ENCODE measurements at regions not wholly inside any gene's neighbourhood (a gene's known extent, or its start where the extent isn't known, plus 50 kb on each side); places are given as distances from the start of the nearest gene placed in this dataset.

DNA sequence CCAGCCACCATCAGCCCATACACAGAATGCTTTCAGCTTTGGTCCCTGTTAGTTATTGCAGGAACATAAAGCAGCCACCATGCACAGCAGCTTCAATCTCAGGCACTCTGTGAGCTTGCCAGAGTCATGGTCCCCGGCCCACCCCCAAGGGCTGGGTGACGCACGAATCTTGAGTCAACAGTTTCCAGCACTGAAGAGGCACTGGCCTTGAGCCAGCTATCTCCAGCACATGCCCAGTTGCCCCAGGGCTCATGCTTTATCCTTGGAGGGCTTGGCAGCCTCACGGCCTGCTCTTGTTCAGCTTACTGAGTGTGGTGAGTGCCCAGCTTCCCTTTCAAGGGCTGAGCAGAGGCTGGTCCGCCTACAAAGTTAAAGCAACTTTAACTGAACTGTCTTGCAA, 200.7 kb upstream of the RAB4A start:
- H3F3A ChIP-seq (replicated peaks; ENCODE audit: low read depth), result no peaks in the 10 kb centered on the region
- H3K4me2 ChIP-seq, result no peak overlapping the region
- Mint-ChIP-seq H3K27ac (no peak overlapping the region), H3K36me3 (ENCODE audit: low read depth) (no peaks in the 10 kb centered on the region), H3K4me1 (no peaks in the 10 kb centered on the region; the same call in 1 of the 3 replicates), H3K4me3 (no peak overlapping the region), H3K9me3 (no peaks in the 10 kb centered on the region; the same call in 2 of the 3 replicates), H3K27me3 (ENCODE audit: insufficient read depth, low read depth, poor library complexity) (no peaks in the 10 kb centered on the region)
- DNase-seq (ENCODE audit: low spot score) (no peak), ATAC-seq (no peak)
- no peaks in the 10 kb centered on the region for H3K36me3 ChIP-seq (ENCODE audit: insufficient read depth)
- TF ChIP-seq STAT1 (IDR thresholded peaks at IDR 0.05; ENCODE audit: unreplicated experiment), result no peak
- no peak for TF ChIP-seq ZNF114 (CRISPR knock-in tag; IDR thresholded peaks at IDR 0.05)
- TF ChIP-seq CREB1 (CRISPR knock-in tag; IDR thresholded peaks at IDR 0.05; ENCODE audit: low read depth), result no peak
- TF ChIP-seq ZNF331 (CRISPR knock-in tag; IDR thresholded peaks at IDR 0.05; ENCODE audit: low read depth), result no peak
- TF ChIP-seq, protein P1, sequence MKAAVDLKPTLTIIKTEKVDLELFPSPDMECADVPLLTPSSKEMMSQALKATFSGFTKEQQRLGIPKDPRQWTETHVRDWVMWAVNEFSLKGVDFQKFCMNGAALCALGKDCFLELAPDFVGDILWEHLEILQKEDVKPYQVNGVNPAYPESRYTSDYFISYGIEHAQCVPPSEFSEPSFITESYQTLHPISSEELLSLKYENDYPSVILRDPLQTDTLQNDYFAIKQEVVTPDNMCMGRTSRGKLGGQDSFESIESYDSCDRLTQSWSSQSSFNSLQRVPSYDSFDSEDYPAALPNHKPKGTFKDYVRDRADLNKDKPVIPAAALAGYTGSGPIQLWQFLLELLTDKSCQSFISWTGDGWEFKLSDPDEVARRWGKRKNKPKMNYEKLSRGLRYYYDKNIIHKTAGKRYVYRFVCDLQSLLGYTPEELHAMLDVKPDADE (IDR thresholded peaks at IDR 0.05), result no peak
- TF ChIP-seq, protein P2, sequence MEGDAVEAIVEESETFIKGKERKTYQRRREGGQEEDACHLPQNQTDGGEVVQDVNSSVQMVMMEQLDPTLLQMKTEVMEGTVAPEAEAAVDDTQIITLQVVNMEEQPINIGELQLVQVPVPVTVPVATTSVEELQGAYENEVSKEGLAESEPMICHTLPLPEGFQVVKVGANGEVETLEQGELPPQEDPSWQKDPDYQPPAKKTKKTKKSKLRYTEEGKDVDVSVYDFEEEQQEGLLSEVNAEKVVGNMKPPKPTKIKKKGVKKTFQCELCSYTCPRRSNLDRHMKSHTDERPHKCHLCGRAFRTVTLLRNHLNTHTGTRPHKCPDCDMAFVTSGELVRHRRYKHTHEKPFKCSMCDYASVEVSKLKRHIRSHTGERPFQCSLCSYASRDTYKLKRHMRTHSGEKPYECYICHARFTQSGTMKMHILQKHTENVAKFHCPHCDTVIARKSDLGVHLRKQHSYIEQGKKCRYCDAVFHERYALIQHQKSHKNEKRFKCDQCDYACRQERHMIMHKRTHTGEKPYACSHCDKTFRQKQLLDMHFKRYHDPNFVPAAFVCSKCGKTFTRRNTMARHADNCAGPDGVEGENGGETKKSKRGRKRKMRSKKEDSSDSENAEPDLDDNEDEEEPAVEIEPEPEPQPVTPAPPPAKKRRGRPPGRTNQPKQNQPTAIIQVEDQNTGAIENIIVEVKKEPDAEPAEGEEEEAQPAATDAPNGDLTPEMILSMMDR (conservative IDR thresholded peaks at IDR 0.05; ENCODE audit: low read depth in 2 of 2), result no peak
- TF ChIP-seq, protein P3, sequence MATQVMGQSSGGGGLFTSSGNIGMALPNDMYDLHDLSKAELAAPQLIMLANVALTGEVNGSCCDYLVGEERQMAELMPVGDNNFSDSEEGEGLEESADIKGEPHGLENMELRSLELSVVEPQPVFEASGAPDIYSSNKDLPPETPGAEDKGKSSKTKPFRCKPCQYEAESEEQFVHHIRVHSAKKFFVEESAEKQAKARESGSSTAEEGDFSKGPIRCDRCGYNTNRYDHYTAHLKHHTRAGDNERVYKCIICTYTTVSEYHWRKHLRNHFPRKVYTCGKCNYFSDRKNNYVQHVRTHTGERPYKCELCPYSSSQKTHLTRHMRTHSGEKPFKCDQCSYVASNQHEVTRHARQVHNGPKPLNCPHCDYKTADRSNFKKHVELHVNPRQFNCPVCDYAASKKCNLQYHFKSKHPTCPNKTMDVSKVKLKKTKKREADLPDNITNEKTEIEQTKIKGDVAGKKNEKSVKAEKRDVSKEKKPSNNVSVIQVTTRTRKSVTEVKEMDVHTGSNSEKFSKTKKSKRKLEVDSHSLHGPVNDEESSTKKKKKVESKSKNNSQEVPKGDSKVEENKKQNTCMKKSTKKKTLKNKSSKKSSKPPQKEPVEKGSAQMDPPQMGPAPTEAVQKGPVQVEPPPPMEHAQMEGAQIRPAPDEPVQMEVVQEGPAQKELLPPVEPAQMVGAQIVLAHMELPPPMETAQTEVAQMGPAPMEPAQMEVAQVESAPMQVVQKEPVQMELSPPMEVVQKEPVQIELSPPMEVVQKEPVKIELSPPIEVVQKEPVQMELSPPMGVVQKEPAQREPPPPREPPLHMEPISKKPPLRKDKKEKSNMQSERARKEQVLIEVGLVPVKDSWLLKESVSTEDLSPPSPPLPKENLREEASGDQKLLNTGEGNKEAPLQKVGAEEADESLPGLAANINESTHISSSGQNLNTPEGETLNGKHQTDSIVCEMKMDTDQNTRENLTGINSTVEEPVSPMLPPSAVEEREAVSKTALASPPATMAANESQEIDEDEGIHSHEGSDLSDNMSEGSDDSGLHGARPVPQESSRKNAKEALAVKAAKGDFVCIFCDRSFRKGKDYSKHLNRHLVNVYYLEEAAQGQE (IDR thresholded peaks at IDR 0.05; ENCODE audit: unreplicated experiment), result no peak
- no peak for TF ChIP-seq EZH2phosphoT487 (IDR thresholded peaks at IDR 0.05; ENCODE audit: unreplicated experiment)
- TF ChIP-seq JUNB (IDR thresholded peaks at IDR 0.05; ENCODE audit: unreplicated experiment), result no peak
- H3K27ac ChIP-seq (ENCODE audit: low read depth), result no peak overlapping the region
- H3K9me2 ChIP-seq (ENCODE audit: insufficient read depth), result peaks cover 3% of the 10 kb centered on the region; the same call in 1 of the 2 replicates
- no peaks in the 10 kb centered on the region for H4K20me1 ChIP-seq (replicated peaks; ENCODE audit: insufficient read depth)
- H3K4me3 ChIP-seq, result no peak overlapping the region
- H3K79me2 ChIP-seq (replicated peaks; ENCODE audit: insufficient read depth), result no peaks in the 10 kb centered on the region
- H3K27me3 ChIP-seq (ENCODE audit: insufficient read depth), result no peaks in the 10 kb centered on the region
- no peaks in the 10 kb centered on the region for H3K4me1 ChIP-seq (ENCODE audit: insufficient read depth)
- H2AFZ ChIP-seq, result no peak overlapping the region

DNA sequence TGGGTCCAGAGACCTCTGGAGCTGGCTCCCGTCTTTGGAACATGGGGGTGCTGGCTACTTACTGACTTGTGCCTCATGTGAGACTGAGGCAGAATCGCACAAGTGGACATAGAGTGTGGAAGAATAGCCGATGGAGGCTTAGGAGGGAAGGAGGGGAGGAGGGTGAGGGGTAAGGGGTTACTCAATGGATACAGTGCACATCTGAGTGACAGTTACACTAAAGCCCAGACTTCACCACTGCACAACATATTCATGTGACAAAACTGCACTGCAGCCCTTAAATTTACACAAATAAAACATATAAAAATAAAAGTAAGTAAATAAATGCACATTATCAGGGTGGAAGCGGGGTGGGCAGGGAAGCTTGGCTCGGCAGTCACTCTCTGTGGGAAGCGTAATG, 197.7 kb upstream of the RAB4A start:
- H3K36me3 Mint-ChIP-seq (ENCODE audit: low read depth), result no peaks in the 10 kb centered on the region
- TF ChIP-seq, protein P3 (IDR thresholded peaks at IDR 0.05; ENCODE audit: unreplicated experiment), result no peak
- TF ChIP-seq ZNF114 (CRISPR knock-in tag; IDR thresholded peaks at IDR 0.05), result no peak
- H3K4me3 Mint-ChIP-seq, result no peak overlapping the region
- DNase-seq (ENCODE audit: low spot score) (no peak), ATAC-seq (no peak)
- Histone ChIP-seq H3K36me3 (ENCODE audit: insufficient read depth) (no peaks in the 10 kb centered on the region; the same call in 1 of the 2 replicates), H3K4me3 (no peak overlapping the region), H3K27me3 (ENCODE audit: insufficient read depth) (no peaks in the 10 kb centered on the region), H3K4me1 (ENCODE audit: insufficient read depth) (no peaks in the 10 kb centered on the region), H4K20me1 (replicated peaks; ENCODE audit: insufficient read depth) (no peaks in the 10 kb centered on the region), H3K9me2 (ENCODE audit: insufficient read depth) (no peaks in the 10 kb centered on the region), H2AFZ (no peak overlapping the region), H3K79me2 (replicated peaks; ENCODE audit: insufficient read depth) (no peaks in the 10 kb centered on the region), H3K4me2 (no peak overlapping the region), H3K27ac (ENCODE audit: low read depth) (no peak overlapping the region), H3F3A (replicated peaks; ENCODE audit: low read depth) (no peaks in the 10 kb centered on the region)
- no peaks in the 10 kb centered on the region; the same call in 2 of the 3 replicates for H3K9me3 Mint-ChIP-seq
- peaks cover 8% of the 10 kb centered on the region for H3K4me1 Mint-ChIP-seq
- no peaks in the 10 kb centered on the region for H3K27me3 Mint-ChIP-seq (ENCODE audit: insufficient read depth, low read depth, poor library complexity)
- H3K27ac Mint-ChIP-seq, result no peak overlapping the region

Measured in GM23338 (cell line).